ENCODE measurements at regions not wholly inside any gene's neighbourhood (a gene's known extent, or its start where the extent isn't known, plus 50 kb on each side); places are given as distances from the start of the nearest gene placed in this dataset.

GRCh38 chr17:52756746-52757145 lies 598.2 kb upstream of the CA10 start:
- no peaks in the 10 kb centered on the region for H3K4me1 Mint-ChIP-seq
- H3K27me3 Mint-ChIP-seq = no peaks in the 10 kb centered on the region
- H3K36me3 Mint-ChIP-seq = no peaks in the 10 kb centered on the region
- no peak for DNase-seq
- no peak overlapping the region for H3K27ac Mint-ChIP-seq
- peaks cover 9% of the 10 kb centered on the region for H3K9me3 Mint-ChIP-seq
- H3K4me3 Mint-ChIP-seq = no peak overlapping the region

DNA sequence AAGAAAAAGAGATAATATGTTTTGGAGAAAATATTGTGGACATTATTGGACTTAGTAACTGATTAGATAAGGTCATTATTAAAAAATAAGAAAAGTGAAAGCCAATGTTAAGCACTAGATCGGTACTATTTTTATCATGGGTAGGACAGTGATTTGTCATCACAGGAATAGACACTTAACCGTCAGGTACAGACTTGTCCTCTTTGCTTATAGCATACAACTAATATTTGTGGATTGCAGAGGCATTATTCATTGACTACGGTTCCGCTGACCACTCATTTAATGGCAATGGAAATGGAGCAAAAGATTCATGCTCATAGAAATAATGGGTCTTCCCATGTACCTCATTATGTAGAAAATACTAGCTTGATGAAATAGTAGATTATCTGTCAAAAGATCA lies 596.3 kb upstream of the CA10 start:
- Mint-ChIP-seq H3K27me3 (no peaks in the 10 kb centered on the region), H3K4me1 (no peaks in the 10 kb centered on the region), H3K36me3 (no peaks in the 10 kb centered on the region), H3K27ac (no peak overlapping the region), H3K9me3 (peaks cover 11% of the 10 kb centered on the region), H3K4me3 (no peak overlapping the region)
- no peak for DNase-seq

GRCh38 chr17:52751051-52751450 lies 592.5 kb upstream of the CA10 start:
- Mint-ChIP-seq H3K27me3 (no peaks in the 10 kb centered on the region), H3K27ac (no peak overlapping the region), H3K9me3 (peaks cover 8% of the 10 kb centered on the region), H3K4me3 (no peak overlapping the region), H3K4me1 (no peaks in the 10 kb centered on the region), H3K36me3 (no peaks in the 10 kb centered on the region)
- no peak for DNase-seq

DNA sequence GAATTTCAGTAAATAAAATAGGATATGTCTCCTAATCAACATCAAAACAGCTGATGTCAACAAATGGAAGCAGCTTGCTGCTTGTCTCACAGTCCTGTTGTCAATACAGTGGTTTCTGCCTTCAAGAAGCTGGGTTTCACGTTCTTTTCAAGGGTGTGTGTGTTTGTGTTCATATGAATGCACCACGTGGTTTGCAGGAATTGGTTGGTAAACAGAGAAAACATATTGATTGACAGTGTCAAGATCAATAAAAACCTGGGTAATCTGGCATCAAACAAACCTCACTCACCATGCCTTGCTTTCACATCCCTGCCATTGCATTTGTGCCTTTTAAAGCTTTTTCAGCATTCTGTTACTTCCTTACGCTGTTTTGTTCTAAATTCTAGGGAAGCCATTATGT lies 585.7 kb upstream of the CA10 start:
- H3K27ac Mint-ChIP-seq = no peak overlapping the region
- DNase-seq = no peak
- no peak overlapping the region for H3K4me3 Mint-ChIP-seq
- H3K36me3 Mint-ChIP-seq = no peaks in the 10 kb centered on the region
- H3K4me1 Mint-ChIP-seq = no peaks in the 10 kb centered on the region
- H3K27me3 Mint-ChIP-seq = no peaks in the 10 kb centered on the region
- H3K9me3 Mint-ChIP-seq = no peaks in the 10 kb centered on the region

GRCh38 chr17:52740006-52740405 lies 581.5 kb upstream of the CA10 start:
- no peaks in the 10 kb centered on the region for H3K4me1 Mint-ChIP-seq
- H3K27me3 Mint-ChIP-seq = no peaks in the 10 kb centered on the region
- H3K36me3 Mint-ChIP-seq = no peaks in the 10 kb centered on the region
- no peak for DNase-seq
- H3K9me3 Mint-ChIP-seq = no peaks in the 10 kb centered on the region
- no peak overlapping the region for H3K27ac Mint-ChIP-seq
- no peak overlapping the region for H3K4me3 Mint-ChIP-seq

DNA sequence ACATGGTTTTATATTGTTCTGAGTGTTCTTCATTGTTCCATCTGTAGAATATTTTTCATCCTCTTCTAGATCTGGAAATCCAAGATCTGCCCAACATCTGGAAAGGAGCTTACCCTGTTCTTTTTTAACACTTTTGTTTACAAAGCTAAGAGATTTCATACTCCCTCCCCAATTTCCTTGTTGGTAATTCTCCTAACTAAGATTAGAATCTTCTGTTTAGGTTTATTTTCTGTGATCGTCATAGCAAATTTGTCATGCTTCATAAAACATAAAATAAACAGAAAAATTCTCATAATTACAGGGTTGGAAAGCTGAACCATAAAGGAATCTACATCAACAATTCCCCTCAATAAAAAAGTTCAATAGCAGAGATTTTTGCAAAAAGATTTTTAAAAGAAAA lies 580.3 kb upstream of the CA10 start:
- H3K27ac Mint-ChIP-seq = no peak overlapping the region
- H3K9me3 Mint-ChIP-seq = no peaks in the 10 kb centered on the region
- no peaks in the 10 kb centered on the region for H3K36me3 Mint-ChIP-seq
- H3K4me1 Mint-ChIP-seq = no peaks in the 10 kb centered on the region
- no peak overlapping the region for H3K4me3 Mint-ChIP-seq
- DNase-seq = no peak
- no peaks in the 10 kb centered on the region for H3K27me3 Mint-ChIP-seq

DNA sequence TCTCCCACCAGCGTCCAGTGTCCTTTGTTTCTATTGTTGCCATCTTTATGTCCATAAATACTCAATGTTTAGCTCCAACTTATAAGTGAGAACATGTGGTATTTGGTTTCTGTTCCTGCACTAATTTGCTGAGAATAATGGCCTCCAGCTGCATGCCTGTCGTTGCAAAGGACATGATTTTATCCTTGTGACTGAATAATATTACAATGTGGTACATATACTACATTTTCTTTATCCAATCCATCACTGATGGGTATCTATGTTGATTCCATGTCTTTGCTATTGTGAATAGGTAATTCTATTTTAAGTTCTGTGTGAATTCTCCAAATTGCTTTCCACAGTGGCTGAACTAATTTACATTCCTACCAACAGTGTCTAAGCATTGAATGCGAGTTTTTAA lies 578.6 kb upstream of the CA10 start:
- H3K9me3 Mint-ChIP-seq = peaks cover 2% of the 10 kb centered on the region
- H3K4me3 Mint-ChIP-seq = no peak overlapping the region
- DNase-seq = no peak
- no peaks in the 10 kb centered on the region for H3K4me1 Mint-ChIP-seq
- no peaks in the 10 kb centered on the region for H3K27me3 Mint-ChIP-seq
- no peak overlapping the region for H3K27ac Mint-ChIP-seq
- H3K36me3 Mint-ChIP-seq = no peaks in the 10 kb centered on the region

GRCh38 chr17:52732841-52733240 lies 574.3 kb upstream of the CA10 start:
- Mint-ChIP-seq H3K27ac (no peak overlapping the region), H3K27me3 (no peaks in the 10 kb centered on the region), H3K4me1 (no peaks in the 10 kb centered on the region), H3K36me3 (no peaks in the 10 kb centered on the region), H3K9me3 (peaks cover 2% of the 10 kb centered on the region), H3K4me3 (no peak overlapping the region)
- no peak for DNase-seq

GRCh38 chr17:52724578-52724977 lies 566.1 kb upstream of the CA10 start:
- Mint-ChIP-seq H3K27me3 (no peaks in the 10 kb centered on the region), H3K4me3 (no peak overlapping the region), H3K36me3 (no peaks in the 10 kb centered on the region), H3K4me1 (no peaks in the 10 kb centered on the region), H3K9me3 (no peaks in the 10 kb centered on the region), H3K27ac (no peak overlapping the region)
- DNase-seq = no peak

GRCh38 chr17:52721910-52722309 lies 563.4 kb upstream of the CA10 start:
- no peaks in the 10 kb centered on the region for H3K36me3 Mint-ChIP-seq
- H3K27ac Mint-ChIP-seq = no peak overlapping the region
- no peak overlapping the region for H3K4me3 Mint-ChIP-seq
- H3K4me1 Mint-ChIP-seq = no peaks in the 10 kb centered on the region
- no peaks in the 10 kb centered on the region for H3K27me3 Mint-ChIP-seq
- DNase-seq = no peak
- no peaks in the 10 kb centered on the region for H3K9me3 Mint-ChIP-seq

DNA sequence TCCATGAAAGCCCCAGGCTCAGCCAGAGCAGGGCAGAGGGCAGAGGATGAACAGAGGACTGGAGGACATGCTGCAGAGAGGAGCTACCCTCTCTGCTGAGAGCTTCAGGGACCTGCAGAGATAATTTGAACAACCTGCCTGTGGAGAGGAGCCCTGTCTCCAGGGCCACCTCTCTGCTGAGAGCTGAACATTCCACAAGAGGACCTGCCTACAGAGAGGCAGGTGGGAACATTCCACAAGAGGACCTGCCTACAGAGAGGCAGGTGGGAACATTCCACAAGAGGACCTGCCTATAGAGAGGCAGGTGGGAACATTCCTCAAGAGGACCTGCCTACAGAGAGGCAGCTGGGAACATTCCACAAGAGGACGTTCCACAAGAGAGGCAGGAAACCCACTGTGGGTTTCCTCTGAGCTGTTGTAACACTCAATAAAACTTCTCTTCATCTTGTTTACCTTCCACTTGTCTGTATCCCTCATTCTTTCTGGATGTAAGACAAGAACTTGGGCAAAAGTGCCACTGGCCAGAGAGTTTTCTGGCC lies 551.9 kb upstream of the CA10 start:
- no peak overlapping the region for H3K4me3 Mint-ChIP-seq
- no peaks in the 10 kb centered on the region for H3K36me3 Mint-ChIP-seq
- no peaks in the 10 kb centered on the region for H3K4me1 Mint-ChIP-seq
- DNase-seq = no peak
- no peak overlapping the region for H3K27ac Mint-ChIP-seq
- H3K27me3 Mint-ChIP-seq = no peaks in the 10 kb centered on the region
- peaks cover 4% of the 10 kb centered on the region for H3K9me3 Mint-ChIP-seq

DNA sequence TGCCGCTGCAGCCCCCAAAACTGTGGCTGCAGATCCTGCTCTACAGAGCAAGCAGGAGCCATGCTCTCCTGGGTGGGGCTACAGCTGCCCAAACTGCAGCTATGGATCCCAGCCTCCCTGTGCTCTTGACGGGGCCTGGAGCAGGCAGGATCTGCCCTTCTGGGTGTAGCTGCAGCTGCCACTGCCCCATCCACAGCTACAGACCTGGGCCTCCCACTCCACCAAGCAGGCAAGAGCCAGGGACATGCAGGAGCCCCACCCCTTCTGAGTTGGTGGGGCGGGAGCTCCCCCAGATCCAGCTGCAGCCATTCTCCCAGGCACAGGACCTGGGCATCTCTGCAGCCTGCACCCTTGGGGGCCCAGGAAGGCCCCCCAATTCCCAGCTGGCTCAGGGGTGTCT lies 551.2 kb upstream of the CA10 start:
- Mint-ChIP-seq H3K4me3 (no peak overlapping the region), H3K27ac (no peak overlapping the region), H3K36me3 (no peaks in the 10 kb centered on the region), H3K9me3 (peaks cover 4% of the 10 kb centered on the region), H3K27me3 (no peaks in the 10 kb centered on the region), H3K4me1 (no peaks in the 10 kb centered on the region)
- DNase-seq = no peak

DNA sequence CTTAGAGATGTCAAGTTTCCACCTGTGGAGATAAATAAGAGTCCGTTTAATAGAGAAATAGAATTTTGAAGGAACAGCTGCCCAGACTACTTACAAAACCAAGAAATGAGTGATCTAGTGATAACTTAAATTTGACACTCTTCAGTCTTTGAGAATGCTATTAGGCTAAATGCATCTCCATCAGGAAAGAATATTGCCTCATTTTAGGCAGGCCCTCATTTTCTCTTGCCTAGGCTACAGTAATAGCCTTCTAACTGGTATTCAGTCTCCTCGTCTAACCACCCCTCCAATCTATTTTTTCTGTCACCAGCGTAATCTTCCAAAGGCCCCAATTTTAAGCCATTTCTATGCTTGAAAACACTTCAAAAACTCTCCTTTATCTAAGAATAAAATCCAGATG lies 537.8 kb upstream of the CA10 start:
- no peaks in the 10 kb centered on the region for H3K4me1 Mint-ChIP-seq

DNA sequence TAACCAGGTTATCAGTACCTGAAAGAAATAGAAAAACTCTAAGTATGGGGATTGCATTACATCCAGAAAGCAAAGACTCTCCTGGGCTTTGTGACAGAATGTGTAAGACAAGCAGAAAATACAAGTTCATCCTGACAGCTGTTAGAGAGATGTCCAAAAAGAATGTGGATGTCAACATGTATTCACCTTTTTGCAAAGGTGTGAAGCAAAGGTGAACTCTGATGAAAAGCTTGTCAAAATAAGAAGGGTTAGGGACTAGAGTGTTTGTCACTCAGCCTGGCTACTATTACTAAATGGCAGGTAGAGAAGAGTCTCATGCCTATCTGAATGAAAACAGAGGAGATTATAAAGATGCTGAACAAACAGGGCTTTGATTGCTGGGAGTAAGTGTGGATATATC lies 527.6 kb upstream of the CA10 start:
- Mint-ChIP-seq H3K4me1 (no peaks in the 10 kb centered on the region), H3K27me3 (no peaks in the 10 kb centered on the region), H3K27ac (no peak overlapping the region), H3K4me3 (no peak overlapping the region), H3K9me3 (no peaks in the 10 kb centered on the region), H3K36me3 (no peaks in the 10 kb centered on the region)
- DNase-seq = no peak

More for the DNA sequence above, 537.8 kb upstream of the CA10 start:
- Mint-ChIP-seq H3K4me3 (no peak overlapping the region), H3K27ac (no peak overlapping the region), H3K9me3 (peaks cover 2% of the 10 kb centered on the region), H3K27me3 (peaks cover 4% of the 10 kb centered on the region), H3K36me3 (no peaks in the 10 kb centered on the region)
- DNase-seq = no peak

DNA sequence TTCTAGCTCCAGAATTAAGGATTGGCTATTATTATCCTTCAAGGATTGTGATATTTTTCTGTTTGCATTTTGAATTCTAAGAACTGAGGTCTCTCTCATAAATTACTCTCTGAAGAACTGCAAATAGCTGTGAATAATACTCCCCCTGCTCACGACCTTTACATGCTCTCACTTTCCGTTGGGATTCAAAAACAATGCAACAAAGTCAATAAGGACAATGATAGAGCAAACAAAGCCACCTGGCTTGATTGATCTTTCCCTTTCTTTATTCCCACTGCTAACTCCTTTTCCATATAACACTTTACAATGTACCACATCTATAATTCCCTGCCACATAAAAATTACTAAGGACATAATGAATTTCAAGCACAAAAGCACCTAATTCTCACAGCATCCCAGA lies 523.0 kb upstream of the CA10 start:
- H3K9me3 Mint-ChIP-seq = peaks cover 13% of the 10 kb centered on the region
- no peaks in the 10 kb centered on the region for H3K36me3 Mint-ChIP-seq
- no peak overlapping the region for H3K27ac Mint-ChIP-seq
- no peaks in the 10 kb centered on the region for H3K27me3 Mint-ChIP-seq
- DNase-seq = no peak
- H3K4me3 Mint-ChIP-seq = no peak overlapping the region
- H3K4me1 Mint-ChIP-seq = no peaks in the 10 kb centered on the region

- Mint-ChIP-seq H3K4me3 (no peak overlapping the region), H3K4me1 (no peaks in the 10 kb centered on the region), H3K27me3 (no peaks in the 10 kb centered on the region), H3K36me3 (no peaks in the 10 kb centered on the region), H3K9me3 (peaks cover 13% of the 10 kb centered on the region), H3K27ac (no peak overlapping the region)
- no peak for DNase-seq
These were observed 519.7 kb upstream of the CA10 start for GRCh38 chr17:52678211-52678610.

DNA sequence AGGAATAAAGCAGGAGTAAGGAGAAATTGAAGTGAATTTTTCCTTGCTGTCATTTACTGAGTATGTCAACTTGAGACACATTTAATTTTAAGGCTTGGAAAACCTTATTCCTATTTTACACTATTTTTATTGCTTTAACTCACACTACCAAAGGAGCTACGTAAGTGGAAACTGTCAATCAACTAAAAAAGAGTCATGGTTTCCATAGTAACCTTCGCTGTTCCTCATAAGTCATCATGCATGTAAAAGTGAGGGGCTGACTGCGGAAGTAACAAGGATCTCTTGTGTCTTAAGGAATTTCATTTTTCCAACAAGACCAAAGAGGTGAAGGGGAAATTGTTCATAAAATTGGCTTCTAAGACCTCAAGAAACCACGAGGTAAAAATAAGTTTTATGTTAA lies 516.2 kb upstream of the CA10 start:
- DNase-seq = no peak
- Mint-ChIP-seq H3K4me3 (no peak overlapping the region), H3K36me3 (no peaks in the 10 kb centered on the region), H3K27ac (no peak overlapping the region), H3K9me3 (peaks cover 8% of the 10 kb centered on the region), H3K27me3 (no peaks in the 10 kb centered on the region), H3K4me1 (no peaks in the 10 kb centered on the region)
